ENCODE measurements at regions not wholly inside any gene's neighbourhood (a gene's known extent, or its start where the extent isn't known, plus 50 kb on each side); places are given as distances from the start of the nearest gene placed in this dataset.

DNA sequence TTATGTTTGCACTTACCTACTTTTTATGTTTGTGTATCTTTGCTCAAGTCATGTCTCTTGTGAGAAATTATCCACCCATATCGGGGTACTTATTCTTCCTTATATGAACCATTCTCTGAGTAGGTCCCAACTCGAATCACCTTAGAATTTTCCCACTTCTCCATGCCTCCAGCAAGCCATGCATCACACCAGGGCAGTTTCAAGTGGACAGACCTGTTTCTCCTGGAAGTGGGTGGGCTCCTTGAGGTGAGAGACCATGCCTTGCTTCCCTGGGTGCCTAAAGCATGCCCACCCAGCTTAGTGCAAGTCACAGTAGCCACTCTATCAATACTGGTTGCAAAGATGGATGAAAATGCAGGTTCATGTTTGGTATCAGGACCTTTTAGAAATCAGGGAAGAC lies 187.2 kb downstream of the KIT start:
- no peaks in the 10 kb centered on the region for H3K4me1 ChIP-seq (ENCODE audit: control insufficient read depth, insufficient read depth, low read length)
- CTCF ChIA-PET: no interaction called here
- no peak overlapping the region for H3K27ac ChIP-seq (ENCODE audit: extremely low read depth, low read depth, low read length)
- H3K4me3 ChIP-seq (ENCODE audit: low read depth, low read length): no peak overlapping the region
- TF ChIP-seq OVOL3 (tag by site-specific recombination; IDR thresholded peaks at IDR 0.05): no peak
- TF ChIP-seq ZBTB17 (tag by site-specific recombination; IDR thresholded peaks at IDR 0.05): no peak
- no peak for TF ChIP-seq ZNF544 (tag by site-specific recombination; IDR thresholded peaks at IDR 0.05)
- TF ChIP-seq ZNF132 (tag by site-specific recombination; IDR thresholded peaks at IDR 0.05; ENCODE audit: borderline replicate concordance): no peak
- no peak for TF ChIP-seq WT1 (tag by site-specific recombination; IDR thresholded peaks at IDR 0.05)
- no peak for TF ChIP-seq ZNF16 (tag by site-specific recombination; IDR thresholded peaks at IDR 0.05; ENCODE audit: low read depth)
- no peak for TF ChIP-seq ZNF555 (tag by site-specific recombination; conservative IDR thresholded peaks at IDR 0.05)
- TF ChIP-seq EGR2 (tag by site-specific recombination; IDR thresholded peaks at IDR 0.05; ENCODE audit: low read depth): no peak
- no peak for TF ChIP-seq SP3 (tag by site-specific recombination; IDR thresholded peaks at IDR 0.05)
- TF ChIP-seq ZNF302 (tag by site-specific recombination; IDR thresholded peaks at IDR 0.05; ENCODE audit: low read depth): no peak
- TF ChIP-seq ZNF707 (tag by site-specific recombination; IDR thresholded peaks at IDR 0.05): no peak
- TF ChIP-seq OSR2 (tag by site-specific recombination; IDR thresholded peaks at IDR 0.05): no peak
- no peak for TF ChIP-seq BCL11A (tag by site-specific recombination; IDR thresholded peaks at IDR 0.05; ENCODE audit: low read depth)
- TF ChIP-seq, protein P1, sequence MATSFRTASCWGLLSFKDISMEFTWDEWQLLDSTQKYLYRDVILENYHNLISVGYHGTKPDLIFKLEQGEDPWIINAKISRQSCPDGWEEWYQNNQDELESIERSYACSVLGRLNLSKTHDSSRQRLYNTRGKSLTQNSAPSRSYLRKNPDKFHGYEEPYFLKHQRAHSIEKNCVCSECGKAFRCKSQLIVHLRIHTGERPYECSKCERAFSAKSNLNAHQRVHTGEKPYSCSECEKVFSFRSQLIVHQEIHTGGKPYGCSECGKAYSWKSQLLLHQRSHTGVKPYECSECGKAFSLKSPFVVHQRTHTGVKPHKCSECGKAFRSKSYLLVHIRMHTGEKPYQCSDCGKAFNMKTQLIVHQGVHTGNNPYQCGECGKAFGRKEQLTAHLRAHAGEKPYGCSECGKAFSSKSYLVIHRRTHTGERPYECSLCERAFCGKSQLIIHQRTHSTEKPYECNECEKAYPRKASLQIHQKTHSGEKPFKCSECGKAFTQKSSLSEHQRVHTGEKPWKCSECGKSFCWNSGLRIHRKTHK (tag by site-specific recombination; IDR thresholded peaks at IDR 0.05): no peak
- no peak for TF ChIP-seq TRIM28 (IDR thresholded peaks at IDR 0.05; ENCODE audit: borderline replicate concordance, low read length)
- TF ChIP-seq SP7 (tag by site-specific recombination; IDR thresholded peaks at IDR 0.05): no peak
- TF ChIP-seq ZNF830 (tag by site-specific recombination; IDR thresholded peaks at IDR 0.05; ENCODE audit: low read depth): no peak
- no peaks in the 10 kb centered on the region for H3K36me3 ChIP-seq (ENCODE audit: control insufficient read depth in 2 of 2, insufficient read depth in 1 of 2, low read length in 2 of 2)
- POLR2A ChIA-PET: no interaction called here
- no peaks in the 10 kb centered on the region for H3K9me3 ChIP-seq (ENCODE audit: control insufficient read depth, insufficient read depth, low read depth, low read length)

GRCh38 chr4:54843946-54844345 lies 186.2 kb downstream of the KIT start:
- POLR2A ChIA-PET: no interaction called here
- Histone ChIP-seq H3K9me3 (ENCODE audit: control insufficient read depth, insufficient read depth, low read depth, low read length) (no peaks in the 10 kb centered on the region), H3K4me1 (ENCODE audit: control insufficient read depth, insufficient read depth, low read length) (no peaks in the 10 kb centered on the region), H3K36me3 (ENCODE audit: control insufficient read depth in 2 of 2, insufficient read depth in 1 of 2, low read length in 2 of 2) (no peaks in the 10 kb centered on the region), H3K4me3 (ENCODE audit: low read depth, low read length) (no peak overlapping the region), H3K27ac (ENCODE audit: extremely low read depth, low read depth, low read length) (no peak overlapping the region)
- TF ChIP-seq ZNF654 (tag by site-specific recombination; IDR thresholded peaks at IDR 0.05; ENCODE audit: low read depth) (no peak), ZNF501 (tag by site-specific recombination; IDR thresholded peaks at IDR 0.05) (no peak), WT1 (tag by site-specific recombination; IDR thresholded peaks at IDR 0.05) (no peak), GLIS1 (tag by site-specific recombination; IDR thresholded peaks at IDR 0.05) (no peak), ZNF521 (tag by site-specific recombination; IDR thresholded peaks at IDR 0.05) (no peak), ZNF585B (tag by site-specific recombination; IDR thresholded peaks at IDR 0.05) (no peak), ZNF843 (tag by site-specific recombination; IDR thresholded peaks at IDR 0.05) (no peak), OVOL3 (tag by site-specific recombination; IDR thresholded peaks at IDR 0.05) (no peak), ZNF16 (tag by site-specific recombination; IDR thresholded peaks at IDR 0.05; ENCODE audit: low read depth) (no peak), GLIS2 (tag by site-specific recombination; IDR thresholded peaks at IDR 0.05) (no peak), INSM2 (tag by site-specific recombination; IDR thresholded peaks at IDR 0.05) (no peak), ZEB2 (tag by site-specific recombination; IDR thresholded peaks at IDR 0.05) (no peak), ZNF624 (tag by site-specific recombination; IDR thresholded peaks at IDR 0.05) (no peak), ZNF549 (tag by site-specific recombination; IDR thresholded peaks at IDR 0.05) (no peak)
- TF ChIP-seq, protein P2, sequence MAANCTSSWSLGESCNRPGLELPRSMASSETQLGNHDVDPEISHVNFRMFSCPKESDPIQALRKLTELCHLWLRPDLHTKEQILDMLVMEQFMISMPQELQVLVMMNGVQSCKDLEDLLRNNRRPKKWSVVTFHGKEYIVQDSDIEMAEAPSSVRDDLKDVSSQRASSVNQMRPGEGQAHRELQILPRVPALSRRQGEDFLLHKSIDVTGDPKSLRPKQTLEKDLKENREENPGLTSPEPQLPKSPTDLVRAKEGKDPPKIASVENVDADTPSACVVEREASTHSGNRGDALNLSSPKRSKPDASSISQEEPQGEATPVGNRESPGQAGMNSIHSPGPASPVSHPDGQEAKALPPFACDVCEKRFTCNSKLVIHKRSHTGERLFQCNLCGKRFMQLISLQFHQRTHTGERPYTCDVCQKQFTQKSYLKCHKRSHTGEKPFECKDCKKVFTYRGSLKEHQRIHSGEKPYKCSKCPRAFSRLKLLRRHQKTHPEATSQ (tag by site-specific recombination; IDR thresholded peaks at IDR 0.05): no peak
- CTCF ChIA-PET: no interaction called here

All from HEK293 (cell line).